ENCODE measurements at regions not wholly inside any gene's neighbourhood (a gene's known extent, or its start where the extent isn't known, plus 50 kb on each side); places are given as distances from the start of the nearest gene placed in this dataset.
"Not testable (repeated sequence)": the region's sequence is repeated elsewhere in the genome, so short reads cannot be mapped to it uniquely, and the experiment has no call there.

GRCh38 chr12:72746048-72746447 lies 473.9 kb downstream of the TRHDE start:
- no peaks in the 10 kb centered on the region for H3K27me3 ChIP-seq (ENCODE audit: insufficient read depth, low read depth, severe bottlenecking)
- no peak overlapping the region for H3K4me3 ChIP-seq (ENCODE audit: low read depth, low read length)
- H3K36me3 ChIP-seq, result no peaks in the 10 kb centered on the region
- TF ChIP-seq CTCF (IDR thresholded peaks at IDR 0.05; ENCODE audit: low read depth, low read length), result no peak
- no peak overlapping the region for H3K27ac ChIP-seq
- DNase-seq, result no peak
- no peaks in the 10 kb centered on the region for H3K9me3 ChIP-seq (ENCODE audit: severe bottlenecking)

GRCh38 chr12:72747111-72747849 lies 475.1 kb downstream of the TRHDE start:
- no peaks in the 10 kb centered on the region for H3K9me3 ChIP-seq (ENCODE audit: severe bottlenecking)
- H3K27me3 ChIP-seq (ENCODE audit: insufficient read depth, low read depth, severe bottlenecking), result no peaks in the 10 kb centered on the region
- DNase-seq, result no peak
- H3K4me3 ChIP-seq (ENCODE audit: low read depth, low read length), result no peak overlapping the region
- H3K27ac ChIP-seq, result no peak overlapping the region
- TF ChIP-seq CTCF (IDR thresholded peaks at IDR 0.05; ENCODE audit: low read depth, low read length), result no peak
- H3K36me3 ChIP-seq, result no peaks in the 10 kb centered on the region

- no peak overlapping the region for H3K4me3 ChIP-seq (ENCODE audit: low read depth, low read length)
- no peaks in the 10 kb centered on the region for H3K36me3 ChIP-seq
- H3K27me3 ChIP-seq (ENCODE audit: insufficient read depth, low read depth, severe bottlenecking), result no peaks in the 10 kb centered on the region
- H3K27ac ChIP-seq, result no peak overlapping the region
- no peaks in the 10 kb centered on the region for H3K9me3 ChIP-seq (ENCODE audit: severe bottlenecking)
- DNase-seq, result no peak
- no peak for TF ChIP-seq CTCF (IDR thresholded peaks at IDR 0.05; ENCODE audit: low read depth, low read length)
Measured at GRCh38 chr12:72748971-72749370, 476.8 kb downstream of the TRHDE start.

- Histone ChIP-seq H3K9me3 (ENCODE audit: severe bottlenecking) (no peaks in the 10 kb centered on the region), H3K36me3 (no peaks in the 10 kb centered on the region), H3K27ac (no peak overlapping the region), H3K4me3 (ENCODE audit: low read depth, low read length) (no peak overlapping the region), H3K27me3 (ENCODE audit: insufficient read depth, low read depth, severe bottlenecking) (no peaks in the 10 kb centered on the region)
- no peak for TF ChIP-seq CTCF (IDR thresholded peaks at IDR 0.05; ENCODE audit: low read depth, low read length)
- no peak for DNase-seq
Measured at GRCh38 chr12:72753571-72753970, 481.4 kb downstream of the TRHDE start.

- DNase-seq; H3K27ac ChIP-seq; H3K9me3 ChIP-seq (ENCODE audit: severe bottlenecking); H3K27me3 ChIP-seq (ENCODE audit: insufficient read depth, low read depth, severe bottlenecking); H3K36me3 ChIP-seq; H3K4me3 ChIP-seq (ENCODE audit: low read depth, low read length): not testable (repeated sequence)
Measured at GRCh38 chr12:72754026-72754425, 481.9 kb downstream of the TRHDE start.

- Histone ChIP-seq H3K27ac (no peak overlapping the region), H3K27me3 (ENCODE audit: insufficient read depth, low read depth, severe bottlenecking) (no peaks in the 10 kb centered on the region), H3K36me3 (no peaks in the 10 kb centered on the region), H3K4me3 (ENCODE audit: low read depth, low read length) (no peak overlapping the region), H3K9me3 (ENCODE audit: severe bottlenecking) (no peaks in the 10 kb centered on the region)
- DNase-seq, result no peak
- TF ChIP-seq CTCF (IDR thresholded peaks at IDR 0.05; ENCODE audit: low read depth, low read length), result no peak
Measured at GRCh38 chr12:72766517-72766916, 494.3 kb downstream of the TRHDE start.

Measured in WERI-Rb-1 (cell line).